SK-N-MC (cell line): ENCODE measurements at regions not wholly inside any gene's neighbourhood (a gene's known extent, or its start where the extent isn't known, plus 50 kb on each side); places are given as distances from the start of the nearest gene placed in this dataset.

Experiments used
- EZH2 ChIP-seq: fragments of 200-600 bp; sonication (generic); IDR thresholded peaks from one replicate; pipeline ENCODE4 v1.6.1; 2017; ENCODE audit warnings: antibody characterized with exemption
- FOXP2 ChIP-seq: optimal IDR thresholded peaks from 2 replicates; pipeline ENCODE3; 2011; ENCODE audit warnings: mild to moderate bottlenecking, moderate library complexity; ENCODE audit not compliant: insufficient read depth; ENCODE audit errors: extremely low read length, control extremely low read depth
- POLR2AphosphoS5 ChIP-seq: IDR thresholded peaks from 2 replicates; pipeline ENCODE4 v1.6.1; 2012; ENCODE audit warnings: mild to moderate bottlenecking, low read depth, low read length, borderline replicate concordance

DNA sequence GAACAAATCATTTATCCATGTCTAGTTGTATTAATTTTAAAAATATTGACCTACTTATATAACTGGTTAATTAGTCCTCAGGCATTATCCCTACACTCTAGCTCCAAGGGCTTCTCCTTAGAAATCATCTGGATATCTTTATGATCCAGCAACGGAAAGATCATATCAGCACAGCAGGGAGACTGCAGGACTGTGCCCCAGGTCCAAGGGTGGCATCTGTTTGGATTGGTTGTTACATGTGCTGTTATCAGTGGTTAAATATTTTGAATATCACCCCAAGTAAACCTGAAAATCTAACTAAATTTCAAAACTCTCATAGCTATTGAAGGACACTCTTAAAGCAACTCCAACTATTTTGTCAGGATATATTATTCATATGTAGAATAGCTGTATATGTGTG, 556.2 kb upstream of the ZEB2 start:
- TF ChIP-seq EZH2 = no peak
- TF ChIP-seq POLR2AphosphoS5 = no peak
- no peak for TF ChIP-seq FOXP2
